HL-60 (cell line): ENCODE measurements at regions not wholly inside any gene's neighbourhood (a gene's known extent, or its start where the extent isn't known, plus 50 kb on each side); places are given as distances from the start of the nearest gene placed in this dataset.

Experiments used
- CTCF ChIP-seq: IDR thresholded peaks from one replicate; pipeline ENCODE4 v1.5.1; 2011; ENCODE audit warnings: low read length, control low read depth, inconsistent platforms; ENCODE audit not compliant: insufficient read depth
- POLR2AphosphoS5 ChIP-seq: IDR thresholded peaks from 2 replicates; pipeline ENCODE4 v1.6.1; 2012; ENCODE audit warnings: low read depth

DNA sequence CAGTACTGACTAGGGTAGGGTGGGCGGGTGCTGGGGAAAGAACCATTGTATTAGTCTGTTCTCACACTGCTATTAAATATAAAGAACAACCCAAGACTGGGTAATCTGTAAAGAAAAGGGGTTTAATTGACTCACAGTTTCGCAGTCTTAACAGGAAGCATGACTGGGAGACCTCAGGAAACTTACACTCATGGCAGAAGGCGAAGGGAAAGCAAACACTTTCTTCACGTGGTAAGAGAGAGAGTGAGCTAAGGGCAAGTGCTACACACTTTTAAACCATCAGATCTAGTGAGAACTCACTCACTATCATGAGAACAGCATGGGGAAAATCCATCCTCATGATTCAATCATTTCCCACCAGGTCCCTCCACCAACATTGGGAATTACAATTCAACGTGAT is 98.0 kb downstream of the OXSM start:
- no peak for TF ChIP-seq CTCF
- no peak for TF ChIP-seq POLR2AphosphoS5
